Neuron (in vitro differentiated cells): ENCODE measurements at regions not wholly inside any gene's neighbourhood (a gene's known extent, or its start where the extent isn't known, plus 50 kb on each side); places are given as distances from the start of the nearest gene placed in this dataset.
"Not testable (repeated sequence)": the region's sequence is repeated elsewhere in the genome, so short reads cannot be mapped to it uniquely, and the experiment has no call there.

Source experiments
- H2AFZ ChIP-seq: one replicate; pipeline ENCODE4 v1.6.1; 2013; ENCODE audit warnings: low read depth, mild to moderate bottlenecking, inconsistent platforms, low read length, moderate library complexity
- H3K27me3 ChIP-seq: one replicate; pipeline ENCODE4 v1.6.1; 2013; ENCODE audit warnings: low read length; ENCODE audit not compliant: insufficient read depth
- H3K36me3 ChIP-seq: one replicate; pipeline ENCODE4 v1.6.1; 2013; ENCODE audit warnings: low read length; ENCODE audit not compliant: insufficient read depth
- H3K4me1 ChIP-seq: one replicate; pipeline ENCODE4 v1.6.1; 2013; ENCODE audit warnings: low read length; ENCODE audit not compliant: insufficient read depth
- H3K4me3 ChIP-seq: 2 replicates; pipeline ENCODE4 v1.5.1; 2013; ENCODE audit warnings: mild to moderate bottlenecking, low read length, moderate library complexity
- H3K9me3 ChIP-seq: one replicate; pipeline ENCODE4 v1.6.1; 2013; ENCODE audit warnings: low read length

DNA sequence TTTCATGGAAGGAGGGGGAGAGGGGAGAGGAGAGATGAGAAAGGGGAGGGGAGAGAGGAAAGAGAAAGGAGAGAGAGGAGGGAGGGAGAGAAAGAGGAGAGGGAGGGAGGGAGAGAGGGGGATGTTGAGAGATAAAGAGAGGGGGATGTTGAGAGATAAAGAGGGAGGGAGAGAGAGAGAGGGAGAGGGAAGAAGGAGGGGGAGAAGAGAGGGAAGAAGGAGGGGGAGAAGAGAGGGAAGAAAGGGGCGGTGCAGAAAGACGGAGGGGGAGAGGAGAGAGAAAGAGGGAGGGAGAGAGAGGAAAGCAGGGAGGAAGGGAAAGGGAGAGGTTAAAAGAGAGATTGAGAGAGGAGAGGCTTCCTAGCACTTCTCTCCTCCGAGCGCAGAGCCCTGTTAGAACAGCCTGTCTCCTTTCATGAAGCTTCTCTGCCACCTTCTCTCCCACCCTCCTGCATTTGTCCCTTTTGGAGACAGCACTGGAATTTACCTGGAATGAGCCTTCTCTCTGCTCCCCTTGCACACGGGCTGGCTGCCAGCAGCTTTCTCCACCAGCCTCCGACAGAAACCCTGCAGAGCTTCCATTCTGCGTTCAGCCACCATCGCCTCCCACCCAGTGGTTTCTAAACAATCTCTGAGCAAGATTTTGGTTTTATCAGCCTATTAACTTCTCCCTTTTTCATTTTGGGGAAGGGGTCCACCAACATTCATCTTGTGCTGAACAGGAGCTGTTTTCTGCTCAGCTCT lies 74.0 kb upstream of the CARD11 start:
- no peak overlapping the region for H2AFZ ChIP-seq
- H3K27me3 ChIP-seq: no peaks in the 10 kb centered on the region
- H3K4me3 ChIP-seq: no peak overlapping the region
- H3K4me1 ChIP-seq: no peaks in the 10 kb centered on the region
- H3K9me3 ChIP-seq: peaks cover 3% of the 10 kb centered on the region
- H3K36me3 ChIP-seq: no peaks in the 10 kb centered on the region

DNA sequence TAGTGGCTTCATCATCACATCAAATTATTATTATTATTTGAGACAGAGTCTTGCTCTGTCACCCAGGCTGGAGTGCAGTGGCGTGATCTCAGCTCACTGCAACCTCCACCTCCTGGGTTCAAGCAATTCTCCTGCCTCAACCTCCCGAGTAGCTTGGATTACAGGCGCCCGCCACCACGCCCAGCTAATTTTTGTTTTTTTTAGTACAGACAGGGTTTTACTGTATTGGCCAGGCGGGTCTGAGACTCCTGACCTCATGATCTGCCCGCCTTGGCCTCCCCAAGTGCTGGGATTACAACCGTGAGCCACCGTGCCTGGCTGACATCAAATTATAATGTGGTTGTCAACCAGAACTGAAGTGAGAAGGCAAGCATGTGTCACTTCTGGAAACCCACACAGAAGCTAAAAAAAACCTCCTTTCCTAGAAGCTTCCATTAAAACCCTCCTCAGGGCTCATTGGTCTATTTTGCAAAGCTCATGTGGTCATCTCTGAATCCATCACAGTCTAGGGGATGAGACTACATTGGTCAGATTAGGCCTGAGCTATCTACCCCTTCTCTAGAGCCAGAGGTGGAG lies 75.8 kb upstream of the CARD11 start:
- H3K4me1 ChIP-seq, H3K36me3 ChIP-seq, H3K9me3 ChIP-seq, H3K4me3 ChIP-seq, H2AFZ ChIP-seq, H3K27me3 ChIP-seq: not testable (repeated sequence)

DNA sequence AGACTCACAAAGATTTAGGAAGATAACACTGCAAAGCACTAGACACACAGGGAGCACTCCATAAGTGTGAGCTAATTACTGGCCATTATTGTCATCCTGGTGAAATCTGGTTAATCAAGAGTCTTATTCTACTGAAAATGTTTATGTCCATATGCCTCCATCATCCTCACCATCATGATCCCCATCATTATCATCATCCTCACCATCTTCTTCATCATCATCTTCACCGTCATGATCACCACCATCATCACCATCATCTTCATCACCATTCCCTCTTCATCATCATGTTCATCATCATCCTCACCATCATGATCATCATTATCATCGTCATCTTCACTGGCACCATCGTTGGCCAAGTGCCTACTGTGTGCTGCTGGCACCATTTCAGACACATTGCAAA lies 76.3 kb upstream of the CARD11 start:
- no peaks in the 10 kb centered on the region for H3K9me3 ChIP-seq
- H3K27me3 ChIP-seq: no peaks in the 10 kb centered on the region
- H3K36me3 ChIP-seq: no peaks in the 10 kb centered on the region
- H3K4me3 ChIP-seq: no peak overlapping the region
- no peaks in the 10 kb centered on the region for H3K4me1 ChIP-seq
- H2AFZ ChIP-seq: no peak overlapping the region

DNA sequence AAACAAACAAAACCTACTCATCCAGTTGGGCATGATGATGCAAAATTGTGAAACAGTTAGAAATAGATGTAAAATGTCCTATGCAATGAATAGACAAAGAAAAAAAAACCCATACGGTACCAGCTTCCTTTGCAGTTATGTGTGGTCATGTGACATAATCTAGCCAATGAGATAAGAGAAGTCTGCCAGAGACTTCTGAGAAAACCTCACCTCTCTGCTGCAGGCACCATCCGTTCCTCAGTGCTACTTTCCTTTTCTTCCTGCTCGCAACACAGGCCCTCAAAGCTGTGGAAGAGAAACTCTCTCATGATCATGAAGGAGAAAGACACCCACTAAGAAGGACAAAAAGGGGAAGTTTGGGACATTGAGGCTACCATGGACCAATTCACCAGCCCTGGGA lies 76.8 kb upstream of the CARD11 start:
- H3K36me3 ChIP-seq: no peaks in the 10 kb centered on the region
- no peaks in the 10 kb centered on the region for H3K27me3 ChIP-seq
- no peaks in the 10 kb centered on the region for H3K9me3 ChIP-seq
- no peaks in the 10 kb centered on the region for H3K4me1 ChIP-seq
- H3K4me3 ChIP-seq: no peak overlapping the region
- no peak overlapping the region for H2AFZ ChIP-seq

- H3K4me1 ChIP-seq: no peaks in the 10 kb centered on the region
- H3K36me3 ChIP-seq: no peaks in the 10 kb centered on the region
- H3K4me3 ChIP-seq: no peak overlapping the region
- no peaks in the 10 kb centered on the region for H3K9me3 ChIP-seq
- no peak overlapping the region for H2AFZ ChIP-seq
- no peaks in the 10 kb centered on the region for H3K27me3 ChIP-seq
Observed at GRCh38 chr7:3128857-3129490, 85.3 kb upstream of the CARD11 start.

GRCh38 chr7:3133811-3134385 lies 90.2 kb upstream of the CARD11 start:
- Histone ChIP-seq H3K36me3 (no peaks in the 10 kb centered on the region), H3K9me3 (no peaks in the 10 kb centered on the region), H3K27me3 (no peaks in the 10 kb centered on the region), H2AFZ (no peak overlapping the region), H3K4me1 (peaks cover 10% of the 10 kb centered on the region), H3K4me3 (no peak overlapping the region)

DNA sequence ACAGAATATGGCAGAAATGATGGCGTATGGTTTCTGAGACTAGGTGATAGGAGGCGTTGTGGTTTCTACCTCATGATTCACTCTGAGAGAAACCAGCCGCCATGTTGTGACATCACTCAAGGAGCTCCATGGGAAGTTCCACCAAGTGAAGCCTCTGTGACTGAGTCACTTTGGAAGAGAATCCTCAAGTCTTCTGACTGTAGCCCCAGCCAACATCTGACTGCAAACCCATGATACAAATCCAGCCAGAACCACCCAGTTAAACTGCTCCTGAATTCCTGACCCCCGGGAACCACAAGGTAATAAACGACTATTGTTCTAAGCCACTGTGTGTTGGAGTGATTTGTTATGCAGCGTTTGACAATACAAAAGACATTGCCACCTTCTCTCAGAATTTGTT lies 91.1 kb upstream of the CARD11 start:
- no peaks in the 10 kb centered on the region for H3K9me3 ChIP-seq
- H3K4me3 ChIP-seq: no peak overlapping the region
- H3K36me3 ChIP-seq: no peaks in the 10 kb centered on the region
- no peaks in the 10 kb centered on the region for H3K27me3 ChIP-seq
- H2AFZ ChIP-seq: no peak overlapping the region
- peaks cover 10% of the 10 kb centered on the region for H3K4me1 ChIP-seq

- H3K27me3 ChIP-seq: no peaks in the 10 kb centered on the region
- H3K9me3 ChIP-seq: no peaks in the 10 kb centered on the region
- peaks cover 10% of the 10 kb centered on the region for H3K4me1 ChIP-seq
- no peaks in the 10 kb centered on the region for H3K36me3 ChIP-seq
- no peak overlapping the region for H3K4me3 ChIP-seq
- H2AFZ ChIP-seq: no peak overlapping the region
Observed at GRCh38 chr7:3135626-3136025, 92.0 kb upstream of the CARD11 start.

GRCh38 chr7:3138206-3138605 lies 94.5 kb upstream of the CARD11 start:
- Histone ChIP-seq H3K36me3 (no peaks in the 10 kb centered on the region), H3K4me3 (no peak overlapping the region), H3K27me3 (no peaks in the 10 kb centered on the region), H3K9me3 (no peaks in the 10 kb centered on the region), H3K4me1 (peaks cover 10% of the 10 kb centered on the region), H2AFZ (no peak overlapping the region)

DNA sequence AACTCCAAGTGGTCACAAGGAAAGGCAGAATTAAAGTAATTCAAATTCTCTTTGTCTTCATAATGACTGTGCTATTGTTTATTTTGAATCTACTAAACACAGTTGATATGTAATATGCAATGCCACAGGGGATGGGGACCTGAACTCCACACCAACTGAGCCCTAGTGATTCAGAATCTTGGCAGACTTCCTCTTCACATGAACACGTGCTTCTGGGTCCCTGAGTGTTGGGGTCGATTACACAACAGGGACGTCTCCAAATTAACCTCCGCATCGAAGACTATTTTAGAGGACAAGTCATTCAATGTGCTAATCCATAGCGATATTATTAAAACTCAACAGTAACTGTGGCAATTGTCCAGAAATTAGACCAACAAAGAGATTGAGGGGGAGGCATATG lies 95.3 kb upstream of the CARD11 start:
- H2AFZ ChIP-seq: no peak overlapping the region
- no peaks in the 10 kb centered on the region for H3K36me3 ChIP-seq
- no peaks in the 10 kb centered on the region for H3K27me3 ChIP-seq
- no peak overlapping the region for H3K4me3 ChIP-seq
- H3K9me3 ChIP-seq: no peaks in the 10 kb centered on the region
- H3K4me1 ChIP-seq: peaks cover 12% of the 10 kb centered on the region

- no peaks in the 10 kb centered on the region for H3K27me3 ChIP-seq
- no peaks in the 10 kb centered on the region for H3K36me3 ChIP-seq
- peaks cover 10% of the 10 kb centered on the region for H3K4me1 ChIP-seq
- H3K9me3 ChIP-seq: no peaks in the 10 kb centered on the region
- no peak overlapping the region for H2AFZ ChIP-seq
- no peak overlapping the region for H3K4me3 ChIP-seq
Observed at GRCh38 chr7:3140834-3141233, 97.2 kb upstream of the CARD11 start.

DNA sequence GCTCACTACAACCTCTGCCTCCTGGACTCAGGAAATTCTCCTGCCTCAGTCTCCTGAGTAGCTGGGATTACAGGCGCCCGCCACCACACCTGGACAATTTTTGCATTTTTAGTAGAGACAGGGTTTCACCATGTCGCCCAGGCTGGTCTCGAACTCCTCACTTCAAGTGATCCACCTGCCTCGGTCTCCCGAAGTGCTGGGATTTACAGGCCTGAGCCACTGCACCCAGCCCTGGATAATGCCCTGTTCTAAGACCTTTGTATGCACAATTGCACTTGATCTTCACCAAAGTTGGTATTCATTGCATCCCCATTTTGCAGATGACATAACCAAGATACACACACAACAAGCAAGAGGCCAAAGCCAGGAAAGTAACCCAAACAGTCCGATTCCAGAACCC lies 97.7 kb upstream of the CARD11 start:
- H3K4me1 ChIP-seq: peaks cover 10% of the 10 kb centered on the region
- no peak overlapping the region for H2AFZ ChIP-seq
- no peaks in the 10 kb centered on the region for H3K9me3 ChIP-seq
- no peaks in the 10 kb centered on the region for H3K36me3 ChIP-seq
- H3K4me3 ChIP-seq: no peak overlapping the region
- H3K27me3 ChIP-seq: no peaks in the 10 kb centered on the region

DNA sequence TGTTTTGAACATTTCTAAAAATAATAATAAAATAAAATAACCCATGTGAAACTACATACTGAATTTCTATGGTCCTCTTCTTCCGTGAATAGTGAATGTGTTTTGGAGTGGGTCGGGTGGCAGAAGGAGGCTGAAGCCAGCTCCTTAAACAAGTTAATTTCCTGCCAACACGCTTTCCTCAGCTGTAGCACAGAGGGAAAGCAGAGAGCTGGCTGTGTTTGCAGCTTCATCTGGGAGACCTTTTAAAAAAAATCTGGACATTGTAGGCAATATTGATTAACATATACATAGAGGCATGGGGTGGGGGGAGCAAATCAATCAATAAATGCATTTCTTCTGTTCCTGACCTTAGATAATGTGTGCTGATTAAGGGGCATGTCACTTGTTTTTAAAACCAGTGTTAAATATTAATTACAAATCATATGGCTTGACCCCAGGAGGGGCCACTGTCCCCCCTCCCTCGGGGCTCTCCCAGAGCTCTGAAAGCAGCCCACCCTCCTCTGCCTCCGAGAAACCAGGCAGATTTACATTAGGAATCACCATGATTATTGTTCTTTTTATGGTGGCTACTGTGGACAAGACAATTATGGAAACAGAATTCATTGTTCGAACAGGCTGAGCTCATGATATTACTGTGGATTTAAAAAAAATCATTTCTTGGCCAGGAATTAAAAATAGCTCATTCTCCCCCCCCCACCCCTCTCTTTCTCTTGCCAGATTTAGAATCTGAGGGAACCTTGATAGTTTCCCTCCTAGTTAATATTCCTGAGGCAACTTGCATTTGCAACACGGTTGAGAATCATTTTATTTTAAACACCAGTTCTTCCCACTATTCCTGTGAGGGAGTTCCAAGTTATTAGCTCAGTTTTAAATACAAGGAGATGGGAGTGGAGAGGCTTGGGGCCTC lies 100.5 kb upstream of the CARD11 start:
- H3K4me3 ChIP-seq: no peak overlapping the region
- H3K9me3 ChIP-seq: no peaks in the 10 kb centered on the region

More for the DNA sequence above, 100.5 kb upstream of the CARD11 start:
- H3K4me1 ChIP-seq: peaks cover 10% of the 10 kb centered on the region
- no peaks in the 10 kb centered on the region for H3K36me3 ChIP-seq
- no peaks in the 10 kb centered on the region for H3K27me3 ChIP-seq
- no peak overlapping the region for H2AFZ ChIP-seq
